Gastroesophageal sphincter (tissue), 4 donors: ENCODE measurements at regions not wholly inside any gene's neighbourhood (a gene's known extent, or its start where the extent isn't known, plus 50 kb on each side); places are given as distances from the start of the nearest gene placed in this dataset.

Source experiments
- ATAC-seq: fragments of 150-250 bp; one replicate; pipeline ENCODE4 v1.9.1; 2016; ENCODE audit warnings: mild to moderate bottlenecking, moderate library complexity
- H3K27ac ChIP-seq, 4 donors: fragments of 200-600 bp; sonication (generic) in 3 of 4; 1 replicate in 3 of 4; 2 replicates in 1 of 4; pipeline ENCODE4 v1.5.1; 2016 to 2019
- H3K27me3 ChIP-seq: fragments of 200-600 bp; sonication (generic); one replicate; pipeline ENCODE4 v1.5.1; 2019
- H3K36me3 ChIP-seq, 2 donors: fragments of 200-600 bp; sonication (generic); one replicate each; pipeline ENCODE4 v1.5.1; 2019; ENCODE audit warnings: control low read depth in 1 of 2
- H3K4me1 ChIP-seq, 3 donors: fragments of 200-600 bp; sonication (generic); 1 replicate in 2 of 3; 2 replicates in 1 of 3; pipeline ENCODE4 v1.5.1; 2016 to 2019; ENCODE audit warnings: control low read depth in 2 of 3
- H3K4me3 ChIP-seq, 2 donors: fragments of 200-600 bp; sonication (generic); one replicate each; pipeline ENCODE4 v1.5.1; 2019; ENCODE audit warnings: mild to moderate bottlenecking in 1 of 2, moderate library complexity in 1 of 2
- H3K9me3 ChIP-seq, 3 donors: fragments of 200-600 bp; sonication (generic); one replicate each; pipeline ENCODE4 v1.5.1; 2017 to 2019; ENCODE audit warnings: control low read depth in 2 of 3
- EP300 ChIP-seq: sonication (generic); formaldehyde crosslinking; IDR thresholded peaks from one replicate; pipeline ENCODE4 v1.6.1; 2017; ENCODE audit warnings: antibody characterized with exemption, mild to moderate bottlenecking
- POLR2A ChIP-seq, 2 donors: fragments of 450-650 bp; IDR thresholded peaks; one replicate each; pipeline ENCODE4 v1.6.1; 2017; ENCODE audit warnings: antibody characterized with exemption in 2 of 2, mild to moderate bottlenecking in 2 of 2, moderate library complexity in 1 of 2
- POLR2AphosphoS5 ChIP-seq: sonication (generic); formaldehyde crosslinking; IDR thresholded peaks from one replicate; pipeline ENCODE4 v1.6.1; 2017; ENCODE audit warnings: antibody characterized with exemption
- WGBS, 2 donors: methylation state at CpG; one replicate each; pipeline ENCODE4 v1.1.5; 2018; ENCODE audit warnings: low coverage in 1 of 2; 5-methylcytosine and 5-hydroxymethylcytosine counted together
- TF ChIP-seq, protein P1 (sequence below), 4 experiments: fragments of 200-600 bp in 2 of 4; fragments of 450-650 bp in 2 of 4; sonication (generic) in 1 of 4; IDR thresholded peaks; one replicate each; pipeline ENCODE4 v1.5.1; 2017 to 2019; ENCODE audit warnings: antibody characterized with exemption in 4 of 4, mild to moderate bottlenecking in 2 of 4, moderate library complexity in 2 of 4

GRCh38 chr11:13115380-13115675 is 106.2 kb downstream of the RASSF10 start:
- Histone ChIP-seq H3K4me1 (peaks cover 0 to 8% (median 4%) of the 10 kb centered on the region in 3 donors), H3K36me3 (no peaks in the 10 kb centered on the region), H3K27me3 (no peaks in the 10 kb centered on the region), H3K9me3 (no peaks in the 10 kb centered on the region), H3K4me3 (no peak overlapping the region), H3K27ac (no peak overlapping the region)
- no peak for ATAC-seq
- TF ChIP-seq, protein P1, sequence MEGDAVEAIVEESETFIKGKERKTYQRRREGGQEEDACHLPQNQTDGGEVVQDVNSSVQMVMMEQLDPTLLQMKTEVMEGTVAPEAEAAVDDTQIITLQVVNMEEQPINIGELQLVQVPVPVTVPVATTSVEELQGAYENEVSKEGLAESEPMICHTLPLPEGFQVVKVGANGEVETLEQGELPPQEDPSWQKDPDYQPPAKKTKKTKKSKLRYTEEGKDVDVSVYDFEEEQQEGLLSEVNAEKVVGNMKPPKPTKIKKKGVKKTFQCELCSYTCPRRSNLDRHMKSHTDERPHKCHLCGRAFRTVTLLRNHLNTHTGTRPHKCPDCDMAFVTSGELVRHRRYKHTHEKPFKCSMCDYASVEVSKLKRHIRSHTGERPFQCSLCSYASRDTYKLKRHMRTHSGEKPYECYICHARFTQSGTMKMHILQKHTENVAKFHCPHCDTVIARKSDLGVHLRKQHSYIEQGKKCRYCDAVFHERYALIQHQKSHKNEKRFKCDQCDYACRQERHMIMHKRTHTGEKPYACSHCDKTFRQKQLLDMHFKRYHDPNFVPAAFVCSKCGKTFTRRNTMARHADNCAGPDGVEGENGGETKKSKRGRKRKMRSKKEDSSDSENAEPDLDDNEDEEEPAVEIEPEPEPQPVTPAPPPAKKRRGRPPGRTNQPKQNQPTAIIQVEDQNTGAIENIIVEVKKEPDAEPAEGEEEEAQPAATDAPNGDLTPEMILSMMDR (IDR thresholded peaks at IDR 0.05): no peak
- 18 to 43% methylated on average over 1 of the region's 1 CpG for WGBS, 2 donors

DNA sequence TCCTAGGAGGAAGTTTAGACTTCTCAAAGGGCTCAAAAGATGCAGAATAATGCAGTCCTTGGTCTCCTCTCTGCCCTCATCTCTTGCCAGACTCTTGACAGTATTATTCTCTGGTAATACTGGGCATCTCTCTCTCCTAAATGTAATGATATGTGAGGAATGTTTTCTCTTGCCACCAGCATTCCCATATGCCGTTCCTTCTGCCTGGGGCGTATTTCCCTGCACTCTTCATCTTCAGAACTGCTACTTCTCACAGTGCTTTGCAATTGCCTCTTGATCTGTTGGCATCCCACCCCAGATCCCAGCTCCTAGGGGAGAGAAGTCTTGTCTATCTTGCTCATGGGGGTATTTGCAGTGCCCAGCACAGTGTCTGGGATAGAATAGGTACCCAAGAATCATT is 107.4 kb downstream of the RASSF10 start:
- no peak overlapping the region for H3K27ac ChIP-seq
- H3K4me3 ChIP-seq: no peak overlapping the region
- WGBS, 2 donors: 75 to 81% methylated on average over 2 of the region's 2 CpGs
- TF ChIP-seq POLR2A (IDR thresholded peaks at IDR 0.05) (no peak), EP300 (no peak), POLR2AphosphoS5 (no peak)
- TF ChIP-seq, protein P1 (IDR thresholded peaks at IDR 0.05): no peak
- no peaks in the 10 kb centered on the region for H3K27me3 ChIP-seq
- H3K9me3 ChIP-seq: no peaks in the 10 kb centered on the region
- H3K36me3 ChIP-seq: no peaks in the 10 kb centered on the region
- no peaks in the 10 kb centered on the region for H3K4me1 ChIP-seq
- no peak for ATAC-seq

DNA sequence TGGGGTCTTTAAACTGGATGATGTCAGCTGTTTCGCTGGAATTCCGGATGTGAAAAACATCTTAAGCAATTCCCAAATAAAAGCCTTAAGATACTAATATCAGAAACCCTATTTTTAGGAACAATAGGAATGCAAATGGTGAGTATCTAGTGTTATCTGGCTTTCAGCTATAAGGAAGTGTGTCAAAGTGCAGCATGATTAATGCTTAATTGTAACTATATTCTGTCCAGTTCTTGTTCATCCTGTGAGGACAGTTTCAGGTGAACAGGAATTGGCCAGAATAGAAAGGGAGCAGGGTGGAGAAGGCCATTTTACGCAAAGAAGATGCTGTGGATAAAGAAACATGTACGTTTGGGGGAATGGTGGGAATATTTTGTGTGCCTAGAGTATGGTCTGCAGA is 108.2 kb downstream of the RASSF10 start:
- TF ChIP-seq, protein P1 (IDR thresholded peaks at IDR 0.05): no peak
- TF ChIP-seq POLR2AphosphoS5 (no peak), EP300 (no peak), POLR2A (IDR thresholded peaks at IDR 0.05) (no peak)
- no peaks in the 10 kb centered on the region for H3K27me3 ChIP-seq
- H3K4me1 ChIP-seq: no peaks in the 10 kb centered on the region
- H3K4me3 ChIP-seq: no peak overlapping the region
- no peaks in the 10 kb centered on the region for H3K9me3 ChIP-seq
- ATAC-seq: no peak
- no peak overlapping the region for H3K27ac ChIP-seq
- WGBS, 2 donors: 40 to 77% methylated on average over 4 of the region's 4 CpGs
- H3K36me3 ChIP-seq: no peaks in the 10 kb centered on the region

DNA sequence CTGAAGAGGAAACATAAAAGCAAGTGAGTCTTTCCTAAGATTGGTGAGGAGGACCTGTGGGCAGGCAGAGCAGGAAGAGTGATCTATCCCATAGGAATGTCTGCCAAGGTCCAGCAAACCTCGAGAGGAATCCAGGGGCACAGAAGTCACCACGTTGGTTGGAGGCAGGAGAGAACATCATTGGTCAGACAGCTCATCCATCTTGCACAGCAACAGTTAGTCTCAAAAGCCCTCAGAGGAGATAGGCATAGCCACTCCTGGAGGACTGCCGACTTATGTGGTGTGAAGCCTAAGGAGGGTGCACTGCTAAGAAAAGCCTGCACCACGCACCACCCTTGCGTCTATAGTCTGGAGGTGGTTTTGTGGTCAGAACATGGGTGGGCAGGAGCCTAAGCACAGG is 109.1 kb downstream of the RASSF10 start:
- peaks cover 0 to 5% (median 0%) of the 10 kb centered on the region in 3 donors for H3K9me3 ChIP-seq
- no peaks in the 10 kb centered on the region for H3K36me3 ChIP-seq
- 69 to 70% methylated on average over 2 to 5 of the region's 5 CpGs for WGBS, 2 donors
- no peaks in the 10 kb centered on the region for H3K4me1 ChIP-seq
- H3K4me3 ChIP-seq: no peak overlapping the region
- ATAC-seq: no peak
- no peaks in the 10 kb centered on the region for H3K27me3 ChIP-seq
- no peak overlapping the region for H3K27ac ChIP-seq
- TF ChIP-seq POLR2AphosphoS5: no peak
- no peak for TF ChIP-seq EP300
- TF ChIP-seq POLR2A (IDR thresholded peaks at IDR 0.05): no peak
- TF ChIP-seq, protein P1 (IDR thresholded peaks at IDR 0.05): no peak

DNA sequence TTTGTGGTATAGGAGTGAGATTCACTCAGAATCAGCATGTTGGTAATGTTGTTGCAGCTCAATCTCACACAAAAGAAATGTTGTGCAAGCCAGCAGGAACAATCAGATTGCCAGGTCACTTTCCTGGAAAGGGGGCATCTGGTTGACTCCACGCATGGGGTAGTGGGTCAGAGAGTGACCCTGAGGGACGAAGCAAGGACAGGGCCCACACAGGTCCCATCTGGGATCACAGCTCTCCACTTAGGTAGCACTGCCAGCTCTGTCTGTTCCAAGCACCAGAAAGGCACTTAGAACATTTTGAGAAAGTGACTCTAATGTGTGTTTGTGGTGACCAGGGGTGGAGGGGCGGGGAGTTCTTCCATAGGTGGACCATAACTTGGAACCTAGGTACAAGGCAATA is 109.5 kb downstream of the RASSF10 start:
- Histone ChIP-seq H3K27ac (no peak overlapping the region), H3K27me3 (peaks cover under 1% of the 10 kb centered on the region), H3K36me3 (no peaks in the 10 kb centered on the region), H3K4me1 (no peaks in the 10 kb centered on the region), H3K9me3 (peaks cover 0 to 6% (median 0%) of the 10 kb centered on the region in 3 donors), H3K4me3 (no peak overlapping the region)
- no peak for ATAC-seq
- WGBS, 2 donors: 86 to 100% methylated on average over 1 of the region's 3 CpGs
- no peak for TF ChIP-seq POLR2AphosphoS5
- TF ChIP-seq EP300: no peak
- TF ChIP-seq, protein P1 (IDR thresholded peaks at IDR 0.05): no peak
- no peak for TF ChIP-seq POLR2A (IDR thresholded peaks at IDR 0.05)
